GM23338 (cell line): ENCODE measurements at regions not wholly inside any gene's neighbourhood (a gene's known extent, or its start where the extent isn't known, plus 50 kb on each side); places are given as distances from the start of the nearest gene placed in this dataset.

Experiments
- ATAC-seq: fragments of 200-7000 bp; cut with Tn5 transposase; 3 replicates; pipeline ENCODE4 v1.9.1; 2020
- DNase-seq: peaks from one replicate; pipeline ENCODE4 v3.0.0-alpha.2; 2015; ENCODE audit warnings: low spot score
- H2AFZ ChIP-seq: fragments of 200-600 bp; sonication (generic); 2 replicates; pipeline ENCODE4 v1.8.0; 2016; ENCODE audit warnings: antibody characterized with exemption, mild to moderate bottlenecking, moderate library complexity
- H3F3A ChIP-seq: fragments of 200-600 bp; sonication (generic); replicated peaks from 2 replicates; pipeline ENCODE4 v1.8.0; 2017; ENCODE audit warnings: antibody characterized with exemption, mixed run types, low read depth
- H3K27ac ChIP-seq: fragments of 200-600 bp; sonication (generic); 2 replicates; pipeline ENCODE4 v1.6.1; 2016; ENCODE audit warnings: low read depth
- H3K27me3 ChIP-seq: fragments of 200-600 bp; sonication (generic); 2 replicates; pipeline ENCODE4 v1.8.0; 2016; ENCODE audit warnings: mild to moderate bottlenecking, mixed run types, moderate library complexity; ENCODE audit not compliant: insufficient read depth
- H3K36me3 ChIP-seq: fragments of 200-600 bp; sonication (generic); 2 replicates; pipeline ENCODE4 v1.8.0; 2016; ENCODE audit warnings: mild to moderate bottlenecking; ENCODE audit not compliant: insufficient read depth
- H3K4me1 ChIP-seq: fragments of 200-600 bp; sonication (generic); 2 replicates; pipeline ENCODE4 v1.8.0; 2016; ENCODE audit warnings: mild to moderate bottlenecking, moderate library complexity; ENCODE audit not compliant: insufficient read depth
- H3K4me2 ChIP-seq: fragments of 200-600 bp; sonication (generic); 2 replicates; pipeline ENCODE4 v1.7.1; 2017; ENCODE audit warnings: mixed run types
- H3K4me3 ChIP-seq: fragments of 200-600 bp; sonication (generic); 2 replicates; pipeline ENCODE4 v1.6.1; 2016; ENCODE audit warnings: mixed run types
- H3K79me2 ChIP-seq: fragments of 200-600 bp; sonication (generic); replicated peaks from 2 replicates; pipeline ENCODE4 v1.8.0; 2017; ENCODE audit warnings: mild to moderate bottlenecking; ENCODE audit not compliant: insufficient read depth
- H3K9me2 ChIP-seq: fragments of 200-600 bp; sonication (generic); 2 replicates; pipeline ENCODE4 v1.8.0; 2017; ENCODE audit not compliant: insufficient read depth
- H4K20me1 ChIP-seq: fragments of 200-600 bp; sonication (generic); replicated peaks from 2 replicates; pipeline ENCODE4 v1.8.0; 2017; ENCODE audit warnings: mild to moderate bottlenecking; ENCODE audit not compliant: insufficient read depth
- H3K27ac Mint-ChIP-seq: 2 replicates; pipeline ENCODE4 v1.8.0; 2020; ENCODE audit warnings: inconsistent platforms, mild to moderate bottlenecking, moderate library complexity, mixed read lengths
- H3K27me3 Mint-ChIP-seq: 3 replicates; pipeline ENCODE4 v1.8.0; 2022; ENCODE audit warnings: low read depth, mild to moderate bottlenecking, moderate library complexity, mixed read lengths, inconsistent platforms; ENCODE audit not compliant: insufficient read depth, poor library complexity
- H3K36me3 Mint-ChIP-seq: 3 replicates; pipeline ENCODE4 v1.8.0; 2021; ENCODE audit warnings: low read depth, mild to moderate bottlenecking, inconsistent platforms, moderate library complexity, mixed read lengths
- H3K4me1 Mint-ChIP-seq: 3 replicates; pipeline ENCODE4 v1.8.0; 2020; ENCODE audit warnings: mild to moderate bottlenecking, inconsistent platforms, mixed read lengths
- H3K4me3 Mint-ChIP-seq: 3 replicates; pipeline ENCODE4 v1.8.0; 2021; ENCODE audit warnings: moderate library complexity, mild to moderate bottlenecking, inconsistent platforms, mixed read lengths
- H3K9me3 Mint-ChIP-seq: 3 replicates; pipeline ENCODE4 v1.8.0; 2020; ENCODE audit warnings: moderate library complexity, mild to moderate bottlenecking, inconsistent platforms, mixed read lengths
- CREB1 ChIP-seq: fragments of 250-450 bp; sonication (Bioruptor Pico); IDR thresholded peaks from 2 replicates; pipeline ENCODE4 v1.5.0; 2020; ENCODE audit warnings: low read depth, mild to moderate bottlenecking, moderate library complexity
- CTCF ChIP-seq, 2 experiments: fragments of 200-600 bp in 1 of 2; sonication (generic) in 1 of 2; conservative IDR thresholded peaks; 2 replicates each; pipeline versions ENCODE4 v1.5.1 to v1.6.1; 2016 to 2017; ENCODE audit warnings: antibody characterized with exemption in 2 of 2, low read depth in 2 of 2, mild to moderate bottlenecking in 2 of 2, moderate library complexity in 1 of 2
- ETS1 ChIP-seq: IDR thresholded peaks from 2 replicates; pipeline ENCODE4 v1.6.1; 2016; ENCODE audit warnings: antibody characterized with exemption
- EZH2 ChIP-seq: fragments of 200-600 bp; sonication (generic); IDR thresholded peaks from one replicate; pipeline ENCODE4 v1.8.0; 2017; ENCODE audit warnings: antibody characterized with exemption, mild to moderate bottlenecking, low read depth; ENCODE audit not compliant: unreplicated experiment
- EZH2phosphoT487 ChIP-seq: fragments of 200-600 bp; sonication (generic); IDR thresholded peaks from one replicate; pipeline ENCODE4 v1.8.1; 2018; ENCODE audit warnings: antibody characterized with exemption; ENCODE audit not compliant: unreplicated experiment
- NANOG ChIP-seq: IDR thresholded peaks from 2 replicates; pipeline ENCODE4 v1.6.1; 2016; ENCODE audit warnings: antibody characterized with exemption, borderline replicate concordance
- POLR2AphosphoS5 ChIP-seq: IDR thresholded peaks from 2 replicates; pipeline ENCODE4 v1.6.1; 2016; ENCODE audit warnings: antibody characterized with exemption, low read depth
- REST ChIP-seq: IDR thresholded peaks from one replicate; pipeline ENCODE4 v1.6.1; 2018; ENCODE audit warnings: antibody characterized with exemption; ENCODE audit not compliant: unreplicated experiment
- STAT1 ChIP-seq: IDR thresholded peaks from one replicate; pipeline ENCODE4 v1.6.1; 2016; ENCODE audit warnings: antibody characterized with exemption; ENCODE audit not compliant: unreplicated experiment

- H4K20me1 ChIP-seq: no peaks in the 10 kb centered on the region
- H3K4me3 ChIP-seq: no peak overlapping the region
- no peaks in the 10 kb centered on the region for H3K27me3 Mint-ChIP-seq
- H3K36me3 Mint-ChIP-seq: no peaks in the 10 kb centered on the region
- H3K4me2 ChIP-seq: no peak overlapping the region
- H3K27ac Mint-ChIP-seq: no peak overlapping the region
- H3K9me2 ChIP-seq: 0 out of 2 replicates have a peak, but pooled peaks cover 5% of the 10 kb centered on the region
- H3K79me2 ChIP-seq: no peaks in the 10 kb centered on the region
- DNase-seq (no peak), ATAC-seq (no peak)
- H3K27ac ChIP-seq: no peak overlapping the region
- H3K4me1 ChIP-seq: no peaks in the 10 kb centered on the region
- H3K9me3 Mint-ChIP-seq: no peaks in the 10 kb centered on the region
- H3K4me3 Mint-ChIP-seq: no peak overlapping the region
- H2AFZ ChIP-seq: no peak overlapping the region
- no peaks in the 10 kb centered on the region for H3F3A ChIP-seq
- no peak for TF ChIP-seq ETS1
- no peak for TF ChIP-seq REST
- TF ChIP-seq NANOG: no peak
- no peak for TF ChIP-seq CREB1
- no peak for TF ChIP-seq STAT1
- TF ChIP-seq POLR2AphosphoS5: no peak
- no peak for TF ChIP-seq CTCF (conservative IDR thresholded peaks at IDR 0.05; ENCODE audit: low read depth in 2 of 2)
- no peaks in the 10 kb centered on the region for H3K27me3 ChIP-seq
- H3K36me3 ChIP-seq: no peaks in the 10 kb centered on the region
- H3K4me1 Mint-ChIP-seq: peaks cover 6% of the 10 kb centered on the region; the same call in 2 of the 3 replicates
These were observed 918.7 kb downstream of the CDH11 start for GRCh38 chr16:64203126-64203525.

GRCh38 chr16:64202571-64202970 lies 919.3 kb downstream of the CDH11 start:
- no peak overlapping the region for H3K27ac Mint-ChIP-seq
- no peak for TF ChIP-seq EZH2phosphoT487
- TF ChIP-seq EZH2: no peak
- no peak for TF ChIP-seq ETS1
- no peak for TF ChIP-seq POLR2AphosphoS5
- no peak for TF ChIP-seq NANOG

More at GRCh38 chr16:64202571-64202970, 919.3 kb downstream of the CDH11 start:
- H3K27ac ChIP-seq: no peak overlapping the region
- no peak overlapping the region for H3K4me3 ChIP-seq
- no peaks in the 10 kb centered on the region for H3K9me3 Mint-ChIP-seq
- no peaks in the 10 kb centered on the region for H3K27me3 Mint-ChIP-seq
- no peaks in the 10 kb centered on the region for H3K79me2 ChIP-seq
- no peaks in the 10 kb centered on the region for H3K4me1 ChIP-seq
- no peaks in the 10 kb centered on the region for H3K36me3 ChIP-seq
- no peak overlapping the region for H3K4me3 Mint-ChIP-seq
- DNase-seq (no peak), ATAC-seq (no peak)
- H4K20me1 ChIP-seq: no peaks in the 10 kb centered on the region
- no peak overlapping the region for H3K4me2 ChIP-seq
- H2AFZ ChIP-seq: no peak overlapping the region
- H3F3A ChIP-seq: no peaks in the 10 kb centered on the region
- H3K4me1 Mint-ChIP-seq: peaks cover 6% of the 10 kb centered on the region; the same call in 2 of the 3 replicates
- no peaks in the 10 kb centered on the region for H3K36me3 Mint-ChIP-seq
- no peaks in the 10 kb centered on the region for H3K27me3 ChIP-seq
- H3K9me2 ChIP-seq: 0 out of 2 replicates have a peak, but pooled peaks cover 5% of the 10 kb centered on the region
